T47D (cell line): ENCODE measurements at regions not wholly inside any gene's neighbourhood (a gene's known extent, or its start where the extent isn't known, plus 50 kb on each side); places are given as distances from the start of the nearest gene placed in this dataset.
"Not testable (repeated sequence)": the region's sequence is repeated elsewhere in the genome, so short reads cannot be mapped to it uniquely, and the experiment has no call there.

Experiments used
- DNase-seq, 2 experiments: peaks; one replicate each; pipeline versions ENCODE4 v3.0.0 to v3.0.0-alpha.2; 2011 to 2012; ENCODE audit warnings: low read depth in 1 of 2, low spot score in 1 of 2
- JUND ChIP-seq: IDR thresholded peaks from 2 replicates; pipeline ENCODE4 v1.6.1; 2012; ENCODE audit warnings: low read depth
- in situ Hi-C: cut with HindIII; loops from 2 replicates; pipeline ENCODE4 v1.10.0; 2016; ENCODE audit warnings: low sequenced_read_pairs, low pct_unique_long_range_greater_than_20kb

- no peak for TF ChIP-seq JUND
- DNase-seq, result peak; percentile 71 to 78
- in situ Hi-C loops, result no loop called here
Observed at GRCh38 chr15:77870195-77871065, 207.1 kb downstream of the TBC1D2B start.

- no peak for TF ChIP-seq JUND
- in situ Hi-C loops, result no loop called here
- DNase-seq, result no peak
Observed at GRCh38 chr15:77869021-77869895, 208.3 kb downstream of the TBC1D2B start.

GRCh38 chr15:77868048-77868629 is 209.4 kb downstream of the TBC1D2B start:
- DNase-seq, in situ Hi-C loops: not testable (repeated sequence)

- no peak for TF ChIP-seq JUND
- no peak for DNase-seq
- in situ Hi-C loops, result no loop called here
Observed at GRCh38 chr15:77867266-77868047, 210.1 kb downstream of the TBC1D2B start.

- no peak for DNase-seq
- TF ChIP-seq JUND, result no peak
- in situ Hi-C loops, result no loop called here
Observed at GRCh38 chr15:77866596-77867125, 210.8 kb downstream of the TBC1D2B start.

- DNase-seq, result no peak
- TF ChIP-seq JUND, result no peak
- in situ Hi-C loops, result no loop called here
Observed at GRCh38 chr15:77866186-77866585, 211.3 kb downstream of the TBC1D2B start.

GRCh38 chr15:77865701-77866100 is 211.8 kb downstream of the TBC1D2B start:
- in situ Hi-C loops, result no loop called here
- no peak for TF ChIP-seq JUND
- DNase-seq, result no peak

- DNase-seq, result no peak
- in situ Hi-C loops, result no loop called here
Observed at GRCh38 chr15:77865106-77865610, 212.4 kb downstream of the TBC1D2B start.

GRCh38 chr15:77864211-77865105 is 213.1 kb downstream of the TBC1D2B start:
- no peak for TF ChIP-seq JUND
- in situ Hi-C loops, result no loop called here
- no peak for DNase-seq

More at GRCh38 chr15:77865106-77865610, 212.4 kb downstream of the TBC1D2B start:
- TF ChIP-seq JUND, result no peak

- TF ChIP-seq JUND, result no peak
- in situ Hi-C loops, result no loop called here
- no peak for DNase-seq
Observed at GRCh38 chr15:77863491-77864105, 213.9 kb downstream of the TBC1D2B start.
